T-cell (primary cell): ENCODE measurements at regions not wholly inside any gene's neighbourhood (a gene's known extent, or its start where the extent isn't known, plus 50 kb on each side); places are given as distances from the start of the nearest gene placed in this dataset.

Experiments
- ATAC-seq, 4 experiments: fragments of 200-7000 bp in 3 of 4; fragments of 150-1000 bp in 1 of 4; cut with Tn5 transposase; replicated peaks in 1 of 4; 1 replicate in 3 of 4; 2 replicates in 1 of 4; pipeline ENCODE4 v1.10.0; 2021; ENCODE audit warnings: moderate library complexity in 3 of 4, mild to moderate bottlenecking in 2 of 4, moderate number of reproducible peaks in 1 of 4
- CTCF ChIA-PET, 2 donors: fragments of 300-600 bp; sonication (Branson Sonifier 250); formaldehyde crosslinking; loops; one replicate each; lab custom pipeline; 2022; ENCODE audit warnings: antibody characterized with exemption in 2 of 2; lab: Charles Lee
- POLR2A ChIA-PET, 2 donors: fragments of 300-600 bp; sonication (Branson Sonifier 250); formaldehyde crosslinking; loops; one replicate each; lab custom pipeline; 2022; ENCODE audit warnings: antibody characterized with exemption in 2 of 2; lab: Charles Lee
- DNase-seq, 35 experiments: peaks; one replicate each; pipeline versions ENCODE4 v3.0.0 to v3.0.0-alpha.2; 2013 to 2023
- H3K27ac ChIP-seq: one replicate; pipeline ENCODE4 v1.5.1; 2013; ENCODE audit warnings: low read length
- H3K27me3 ChIP-seq, 2 experiments: replicated peaks in 1 of 2; 1 replicate in 1 of 2; 2 replicates in 1 of 2; pipeline versions ENCODE4 v1.6.1 to v1.7.0; 2013; ENCODE audit warnings: low read length in 1 of 2, mixed read lengths in 1 of 2; ENCODE audit not compliant: control insufficient read depth in 2 of 2, insufficient read depth in 2 of 2; ENCODE audit errors: extremely low read depth in 1 of 2
- H3K36me3 ChIP-seq, 2 donors: 1 replicate in 1 of 2; 2 replicates in 1 of 2; pipeline versions ENCODE4 v1.6.1 to v1.7.0; 2013; ENCODE audit warnings: low read length in 1 of 2; ENCODE audit not compliant: control insufficient read depth in 2 of 2, insufficient read depth in 1 of 2; ENCODE audit errors: extremely low read depth in 1 of 2
- H3K4me1 ChIP-seq, 2 experiments: 1 replicate in 1 of 2; 2 replicates in 1 of 2; pipeline versions ENCODE4 v1.6.1 to v1.7.0; 2013; ENCODE audit warnings: low read length in 2 of 2, mixed read lengths in 1 of 2; ENCODE audit not compliant: insufficient read depth in 2 of 2, control insufficient read depth in 1 of 2; ENCODE audit errors: extremely low read depth in 1 of 2
- H3K4me3 ChIP-seq, 2 donors: 1 replicate in 1 of 2; 2 replicates in 1 of 2; pipeline versions ENCODE4 v1.5.1 to v1.7.0; 2013; ENCODE audit warnings: mild to moderate bottlenecking in 2 of 2, low read length in 1 of 2, moderate library complexity in 1 of 2; ENCODE audit not compliant: control insufficient read depth in 1 of 2; ENCODE audit errors: extremely low read depth in 1 of 2
- H3K9me3 ChIP-seq: 2 replicates; pipeline ENCODE4 v1.7.0; 2013
- H3K27ac Mint-ChIP-seq, 2 donors: one replicate each; pipeline ENCODE4 v1.8.0; 2020 to 2021; ENCODE audit warnings: mild to moderate bottlenecking in 2 of 2, mixed read lengths in 2 of 2
- H3K27me3 Mint-ChIP-seq, 2 donors: one replicate each; pipeline ENCODE4 v1.8.0; 2021 to 2022; ENCODE audit warnings: mixed read lengths in 2 of 2
- H3K36me3 Mint-ChIP-seq: one replicate; pipeline ENCODE4 v1.8.0; 2021; ENCODE audit warnings: mixed read lengths
- H3K4me1 Mint-ChIP-seq, 3 donors: one replicate each; pipeline ENCODE4 v1.8.0; 2020 to 2022; ENCODE audit warnings: mixed read lengths in 3 of 3, mild to moderate bottlenecking in 1 of 3
- H3K4me3 Mint-ChIP-seq, 3 donors: one replicate each; pipeline ENCODE4 v1.8.0; 2020 to 2022; ENCODE audit warnings: mild to moderate bottlenecking in 3 of 3, mixed read lengths in 3 of 3, moderate library complexity in 3 of 3
- H3K9me3 Mint-ChIP-seq, 3 donors: one replicate each; pipeline ENCODE4 v1.8.0; 2020 to 2022; ENCODE audit warnings: mixed read lengths in 3 of 3
- WGBS: methylation state at CpG from one replicate; pipeline ENCODE4 v1.1.5; 2013; ENCODE audit warnings: missing lambda C conversion rate; ENCODE audit not compliant: insufficient coverage; 5-methylcytosine and 5-hydroxymethylcytosine counted together

GRCh38 chr13:68490594-68490993 lies 1260.5 kb upstream of the PCDH9 start:
- Histone ChIP-seq H3K36me3 (no peaks in the 10 kb centered on the region), H3K4me1 (no peaks in the 10 kb centered on the region), H3K4me3 (no peak overlapping the region), H3K9me3 (no peaks in the 10 kb centered on the region), H3K27ac (no peak overlapping the region), H3K27me3 (no peaks in the 10 kb centered on the region)
- DNase-seq: no peak
- H3K27ac Mint-ChIP-seq: no peak overlapping the region
- no peak overlapping the region for H3K4me3 Mint-ChIP-seq
- CTCF ChIA-PET: no interaction called here
- no peaks in the 10 kb centered on the region for H3K4me1 Mint-ChIP-seq
- H3K36me3 Mint-ChIP-seq: no peaks in the 10 kb centered on the region
- POLR2A ChIA-PET: no interaction called here
- no peaks in the 10 kb centered on the region for H3K27me3 Mint-ChIP-seq
- no peak for ATAC-seq
- peaks cover 9 to 23% (median 20%) of the 10 kb centered on the region in 3 donors for H3K9me3 Mint-ChIP-seq
- WGBS: 75% methylated on average over 3 of the region's 4 CpGs

GRCh38 chr13:68481130-68481529 lies 1251.0 kb upstream of the PCDH9 start:
- H3K9me3 Mint-ChIP-seq: peaks cover 10 to 14% (median 10%) of the 10 kb centered on the region in 3 donors
- no peaks in the 10 kb centered on the region for H3K36me3 Mint-ChIP-seq
- H3K36me3 ChIP-seq: no peaks in the 10 kb centered on the region
- no peaks in the 10 kb centered on the region for H3K27me3 Mint-ChIP-seq
- no peaks in the 10 kb centered on the region for H3K4me1 ChIP-seq
- no peaks in the 10 kb centered on the region for H3K9me3 ChIP-seq
- no peaks in the 10 kb centered on the region for H3K27me3 ChIP-seq
- ChIA-PET CTCF (no interaction called here), POLR2A (no interaction called here)
- DNase-seq (no peak), ATAC-seq (no peak)
- H3K4me3 Mint-ChIP-seq: no peak overlapping the region
- no peaks in the 10 kb centered on the region for H3K4me1 Mint-ChIP-seq
- WGBS: 33% methylated on average over 1 of the region's 2 CpGs
- H3K4me3 ChIP-seq: no peak overlapping the region
- H3K27ac ChIP-seq: no peak overlapping the region
- no peak overlapping the region for H3K27ac Mint-ChIP-seq

- Histone ChIP-seq H3K9me3 (no peaks in the 10 kb centered on the region), H3K4me3 (no peak overlapping the region), H3K27ac (no peak overlapping the region), H3K36me3 (no peaks in the 10 kb centered on the region), H3K4me1 (no peaks in the 10 kb centered on the region), H3K27me3 (no peaks in the 10 kb centered on the region)
- DNase-seq (no peak), ATAC-seq (no peak)
- Mint-ChIP-seq H3K4me1 (no peaks in the 10 kb centered on the region), H3K36me3 (no peaks in the 10 kb centered on the region), H3K27me3 (no peaks in the 10 kb centered on the region), H3K9me3 (peaks cover 0 to 5% (median 2%) of the 10 kb centered on the region in 3 donors), H3K27ac (no peak overlapping the region), H3K4me3 (no peak overlapping the region)
- WGBS: no CpG with 5 or more reads among the region's 1 CpG
- ChIA-PET CTCF (no interaction called here), POLR2A (no interaction called here)
Observed at GRCh38 chr13:68473834-68474326, 1243.7 kb upstream of the PCDH9 start.

- Histone ChIP-seq H3K9me3 (no peaks in the 10 kb centered on the region), H3K27me3 (no peaks in the 10 kb centered on the region), H3K4me1 (no peaks in the 10 kb centered on the region), H3K36me3 (no peaks in the 10 kb centered on the region), H3K27ac (no peak overlapping the region), H3K4me3 (no peak overlapping the region)
- peaks cover 9 to 26% (median 10%) of the 10 kb centered on the region in 3 donors for H3K9me3 Mint-ChIP-seq
- no CpG with 5 or more reads among the region's 4 CpGs for WGBS
- DNase-seq (no peak), ATAC-seq (no peak)
- no peak overlapping the region for H3K27ac Mint-ChIP-seq
- ChIA-PET POLR2A (no interaction called here), CTCF (interaction anchor here in 1 of 2 donors (0.6 kb wide), 1 partner anchor 172 kb away, joined by 3 read pairs; no protein-coding TSS in a partner anchor)
- H3K36me3 Mint-ChIP-seq: no peaks in the 10 kb centered on the region
- H3K27me3 Mint-ChIP-seq: no peaks in the 10 kb centered on the region
- no peaks in the 10 kb centered on the region for H3K4me1 Mint-ChIP-seq
- H3K4me3 Mint-ChIP-seq: no peak overlapping the region
Observed at GRCh38 chr13:68467160-68467559, 1237.0 kb upstream of the PCDH9 start.

- Mint-ChIP-seq H3K27me3 (no peaks in the 10 kb centered on the region), H3K4me1 (no peaks in the 10 kb centered on the region), H3K36me3 (no peaks in the 10 kb centered on the region), H3K27ac (no peak overlapping the region), H3K4me3 (no peak overlapping the region), H3K9me3 (peaks cover 0 to 19% (median 10%) of the 10 kb centered on the region in 3 donors)
- H3K27ac ChIP-seq: no peak overlapping the region
- ChIA-PET POLR2A (no interaction called here), CTCF (no interaction called here)
- no peak for ATAC-seq
- H3K4me3 ChIP-seq: no peak overlapping the region
- H3K36me3 ChIP-seq: no peaks in the 10 kb centered on the region
- no peak for DNase-seq
- H3K4me1 ChIP-seq: no peaks in the 10 kb centered on the region
- H3K9me3 ChIP-seq: no peaks in the 10 kb centered on the region
- no peaks in the 10 kb centered on the region for H3K27me3 ChIP-seq
Observed at GRCh38 chr13:68440874-68441273, 1210.7 kb upstream of the PCDH9 start.

- ChIA-PET CTCF (no interaction called here), POLR2A (no interaction called here)
- H3K4me1 Mint-ChIP-seq: no peaks in the 10 kb centered on the region
Observed at GRCh38 chr13:68439817-68440216, 1209.7 kb upstream of the PCDH9 start.

DNA sequence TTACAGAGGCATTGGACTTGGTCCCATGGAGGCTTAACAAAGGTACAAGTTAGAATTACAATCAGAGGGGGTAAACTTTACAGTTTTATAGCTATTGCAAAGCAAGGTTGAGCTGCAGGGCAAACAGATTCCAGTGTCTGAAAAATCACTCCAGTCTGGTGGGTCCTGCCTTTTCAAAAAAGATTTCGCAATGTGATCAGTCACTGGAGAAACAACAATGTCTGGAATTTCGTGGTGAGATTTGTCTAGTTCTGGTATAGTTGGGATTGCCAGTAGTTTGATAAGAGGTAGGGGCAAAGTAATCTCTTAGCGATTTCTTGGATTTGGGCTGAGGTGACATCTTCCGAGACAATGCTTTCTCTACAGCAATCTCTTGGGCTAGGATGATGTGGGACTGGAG lies 1198.2 kb upstream of the PCDH9 start:
- ChIA-PET POLR2A (no interaction called here), CTCF (no interaction called here)
- Histone ChIP-seq H3K36me3 (no peaks in the 10 kb centered on the region), H3K9me3 (no peaks in the 10 kb centered on the region), H3K27me3 (no peaks in the 10 kb centered on the region), H3K4me1 (no peaks in the 10 kb centered on the region), H3K4me3 (no peak overlapping the region), H3K27ac (no peak overlapping the region)
- H3K4me1 Mint-ChIP-seq: no peaks in the 10 kb centered on the region
- ATAC-seq (no peak), DNase-seq (no peak)
- no peaks in the 10 kb centered on the region for H3K27me3 Mint-ChIP-seq
- H3K4me3 Mint-ChIP-seq: no peak overlapping the region
- 33% methylated on average over 1 of the region's 4 CpGs for WGBS
- H3K36me3 Mint-ChIP-seq: no peaks in the 10 kb centered on the region
- peaks cover 18 to 39% (median 31%) of the 10 kb centered on the region in 3 donors for H3K9me3 Mint-ChIP-seq
- H3K27ac Mint-ChIP-seq: no peak overlapping the region

More at GRCh38 chr13:68439817-68440216, 1209.7 kb upstream of the PCDH9 start:
- no peak overlapping the region for H3K4me3 Mint-ChIP-seq
- no peak overlapping the region for H3K4me3 ChIP-seq
- no peak for ATAC-seq
- WGBS: no CpG with 5 or more reads among the region's 1 CpG
- H3K36me3 ChIP-seq: no peaks in the 10 kb centered on the region
- no peaks in the 10 kb centered on the region for H3K36me3 Mint-ChIP-seq
- DNase-seq: no peak
- no peak overlapping the region for H3K27ac ChIP-seq
- no peaks in the 10 kb centered on the region for H3K9me3 ChIP-seq
- no peaks in the 10 kb centered on the region for H3K27me3 Mint-ChIP-seq
- peaks cover 0 to 11% (median 7%) of the 10 kb centered on the region in 3 donors for H3K9me3 Mint-ChIP-seq
- no peak overlapping the region for H3K27ac Mint-ChIP-seq
- no peaks in the 10 kb centered on the region for H3K27me3 ChIP-seq
- H3K4me1 ChIP-seq: no peaks in the 10 kb centered on the region
